Neural cell (in vitro differentiated cells): ENCODE measurements at regions not wholly inside any gene's neighbourhood (a gene's known extent, or its start where the extent isn't known, plus 50 kb on each side); places are given as distances from the start of the nearest gene placed in this dataset.

Source experiments
- H2AFZ ChIP-seq: fragments of 200-600, 300-800 bp; sonication (generic), shearing (Covaris generic); 2 replicates; pipeline ENCODE4 v1.6.0; 2014; ENCODE audit warnings: low read depth, mild to moderate bottlenecking, antibody characterized with exemption, low read length, moderate library complexity
- H3F3A ChIP-seq: fragments of 200-600 bp; shearing (Covaris generic); 2 replicates; pipeline ENCODE4 v1.6.1; 2016; ENCODE audit warnings: mild to moderate bottlenecking, moderate library complexity, mixed read lengths, antibody characterized with exemption, low read length; ENCODE audit not compliant: insufficient read depth, poor library complexity, severe bottlenecking
- H3K27ac ChIP-seq: fragments of 200-600, 300-800 bp; sonication (generic), shearing (Covaris generic); 2 replicates; pipeline ENCODE4 v1.5.1; 2014; ENCODE audit warnings: mild to moderate bottlenecking, low read length, moderate library complexity
- H3K27me3 ChIP-seq: fragments of 300-800, 200-600 bp; sonication (generic), shearing (Covaris generic); 2 replicates; pipeline ENCODE4 v1.6.0; 2014; ENCODE audit warnings: mild to moderate bottlenecking, low read depth, low read length, moderate library complexity; ENCODE audit not compliant: insufficient read depth
- H3K36me3 ChIP-seq: fragments of 300-800, 200-600 bp; sonication (generic), shearing (Covaris generic); 2 replicates; pipeline ENCODE4 v1.5.1; 2014; ENCODE audit warnings: mild to moderate bottlenecking, antibody characterized with exemption, low read length, moderate library complexity; ENCODE audit not compliant: insufficient read depth
- H3K4me2 ChIP-seq: fragments of 300-800, 200-600 bp; sonication (generic), shearing (Covaris generic); 2 replicates; pipeline ENCODE4 v1.6.0; 2014; ENCODE audit warnings: mild to moderate bottlenecking, low read length
- H3K4me3 ChIP-seq: fragments of 300-800, 200-600 bp; sonication (generic), shearing (Covaris generic); 2 replicates; pipeline ENCODE4 v1.5.1; 2014; ENCODE audit warnings: mild to moderate bottlenecking, low read length, moderate library complexity
- H3K79me2 ChIP-seq: fragments of 200-600 bp; shearing (Covaris generic); replicated peaks from 2 replicates; pipeline ENCODE4 v1.6.0; 2014; ENCODE audit warnings: mild to moderate bottlenecking, low read length, moderate library complexity; ENCODE audit not compliant: insufficient read depth
- H3K9ac ChIP-seq: fragments of 300-800, 200-600 bp; sonication (generic), shearing (Covaris generic); 2 replicates; pipeline ENCODE4 v1.6.1; 2016; ENCODE audit warnings: mild to moderate bottlenecking, low read length, mixed read lengths
- H3K9me2 ChIP-seq: fragments of 200-600 bp; shearing (Covaris generic); 2 replicates; pipeline ENCODE4 v1.6.1; 2016; ENCODE audit warnings: mild to moderate bottlenecking, low read length, mixed read lengths; ENCODE audit not compliant: insufficient read depth
- H3K9me3 ChIP-seq: fragments of 200-600, 300-800 bp; sonication (generic), shearing (Covaris generic); 2 replicates; pipeline ENCODE4 v1.6.1; 2016; ENCODE audit warnings: mild to moderate bottlenecking, mixed run types, low read length, moderate library complexity, mixed read lengths
- H4K20me1 ChIP-seq: fragments of 200-600 bp; shearing (Covaris generic); 2 replicates; pipeline ENCODE4 v1.6.1; 2016; ENCODE audit warnings: mild to moderate bottlenecking, mixed run types; ENCODE audit not compliant: insufficient read depth
- EP300 ChIP-seq: fragments of 450-650 bp; conservative IDR thresholded peaks from 2 replicates; pipeline ENCODE4 v1.6.1; 2014; ENCODE audit warnings: antibody characterized with exemption, mild to moderate bottlenecking, moderate library complexity; ENCODE audit not compliant: poor library complexity, severe bottlenecking
- EZH2 ChIP-seq: fragments of 200-600, 300-800 bp; shearing (Covaris generic), sonication (generic); IDR thresholded peaks from 2 replicates; pipeline ENCODE4 v1.6.1; 2014; ENCODE audit warnings: antibody characterized with exemption, low read length, borderline replicate concordance, mild to moderate bottlenecking; ENCODE audit not compliant: insufficient read depth, poor library complexity, severe bottlenecking
- MXI1 ChIP-seq: fragments of 450-650 bp; conservative IDR thresholded peaks from 2 replicates; pipeline ENCODE4 v1.6.1; 2014; ENCODE audit warnings: antibody characterized with exemption, mild to moderate bottlenecking; ENCODE audit not compliant: poor library complexity, severe bottlenecking
- POLR2AphosphoS5 ChIP-seq: IDR thresholded peaks from 2 replicates; pipeline ENCODE4 v1.6.1; 2012
- RAD21 ChIP-seq: fragments of 450-650 bp; conservative IDR thresholded peaks from 2 replicates; pipeline ENCODE4 v1.6.1; 2014; ENCODE audit warnings: antibody characterized with exemption, mild to moderate bottlenecking, moderate library complexity
- SMC3 ChIP-seq: fragments of 450-650 bp; conservative IDR thresholded peaks from 2 replicates; pipeline ENCODE4 v1.6.1; 2014; ENCODE audit warnings: antibody characterized with exemption, mild to moderate bottlenecking, moderate library complexity; ENCODE audit not compliant: poor library complexity
- TAF1 ChIP-seq: IDR thresholded peaks from 2 replicates; pipeline ENCODE4 v1.6.1; 2012; ENCODE audit warnings: low read depth
- TF ChIP-seq, protein P1 (sequence below): fragments of 450-650 bp; IDR thresholded peaks from 2 replicates; pipeline ENCODE4 v1.5.1; 2014; ENCODE audit warnings: antibody characterized with exemption, mild to moderate bottlenecking, moderate library complexity; ENCODE audit not compliant: poor library complexity, severe bottlenecking
- TF ChIP-seq, protein P2 (sequence below): IDR thresholded peaks from 2 replicates; pipeline ENCODE4 v1.6.1; 2012; ENCODE audit warnings: borderline replicate concordance

GRCh38 chr4:160193787-160194186, 1090.9 kb downstream of the RAPGEF2 start:
- no peaks in the 10 kb centered on the region for H3K9me3 ChIP-seq
- H3F3A ChIP-seq = no peaks in the 10 kb centered on the region
- no peaks in the 10 kb centered on the region for H3K27me3 ChIP-seq
- no peak overlapping the region for H3K4me3 ChIP-seq
- H4K20me1 ChIP-seq = no peaks in the 10 kb centered on the region
- no peak overlapping the region for H2AFZ ChIP-seq
- no peaks in the 10 kb centered on the region for H3K36me3 ChIP-seq
- no peak overlapping the region for H3K27ac ChIP-seq
- H3K9ac ChIP-seq = no peak overlapping the region
- H3K4me2 ChIP-seq = no peak overlapping the region
- no peaks in the 10 kb centered on the region for H3K9me2 ChIP-seq
- TF ChIP-seq RAD21 = no peak
- TF ChIP-seq, protein P1, sequence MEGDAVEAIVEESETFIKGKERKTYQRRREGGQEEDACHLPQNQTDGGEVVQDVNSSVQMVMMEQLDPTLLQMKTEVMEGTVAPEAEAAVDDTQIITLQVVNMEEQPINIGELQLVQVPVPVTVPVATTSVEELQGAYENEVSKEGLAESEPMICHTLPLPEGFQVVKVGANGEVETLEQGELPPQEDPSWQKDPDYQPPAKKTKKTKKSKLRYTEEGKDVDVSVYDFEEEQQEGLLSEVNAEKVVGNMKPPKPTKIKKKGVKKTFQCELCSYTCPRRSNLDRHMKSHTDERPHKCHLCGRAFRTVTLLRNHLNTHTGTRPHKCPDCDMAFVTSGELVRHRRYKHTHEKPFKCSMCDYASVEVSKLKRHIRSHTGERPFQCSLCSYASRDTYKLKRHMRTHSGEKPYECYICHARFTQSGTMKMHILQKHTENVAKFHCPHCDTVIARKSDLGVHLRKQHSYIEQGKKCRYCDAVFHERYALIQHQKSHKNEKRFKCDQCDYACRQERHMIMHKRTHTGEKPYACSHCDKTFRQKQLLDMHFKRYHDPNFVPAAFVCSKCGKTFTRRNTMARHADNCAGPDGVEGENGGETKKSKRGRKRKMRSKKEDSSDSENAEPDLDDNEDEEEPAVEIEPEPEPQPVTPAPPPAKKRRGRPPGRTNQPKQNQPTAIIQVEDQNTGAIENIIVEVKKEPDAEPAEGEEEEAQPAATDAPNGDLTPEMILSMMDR = no peak
- no peak for TF ChIP-seq MXI1
- no peak for TF ChIP-seq POLR2AphosphoS5
- TF ChIP-seq SMC3 = no peak
- no peak for TF ChIP-seq EZH2
- no peak for TF ChIP-seq TAF1
- TF ChIP-seq EP300 = no peak
- TF ChIP-seq, protein P2, sequence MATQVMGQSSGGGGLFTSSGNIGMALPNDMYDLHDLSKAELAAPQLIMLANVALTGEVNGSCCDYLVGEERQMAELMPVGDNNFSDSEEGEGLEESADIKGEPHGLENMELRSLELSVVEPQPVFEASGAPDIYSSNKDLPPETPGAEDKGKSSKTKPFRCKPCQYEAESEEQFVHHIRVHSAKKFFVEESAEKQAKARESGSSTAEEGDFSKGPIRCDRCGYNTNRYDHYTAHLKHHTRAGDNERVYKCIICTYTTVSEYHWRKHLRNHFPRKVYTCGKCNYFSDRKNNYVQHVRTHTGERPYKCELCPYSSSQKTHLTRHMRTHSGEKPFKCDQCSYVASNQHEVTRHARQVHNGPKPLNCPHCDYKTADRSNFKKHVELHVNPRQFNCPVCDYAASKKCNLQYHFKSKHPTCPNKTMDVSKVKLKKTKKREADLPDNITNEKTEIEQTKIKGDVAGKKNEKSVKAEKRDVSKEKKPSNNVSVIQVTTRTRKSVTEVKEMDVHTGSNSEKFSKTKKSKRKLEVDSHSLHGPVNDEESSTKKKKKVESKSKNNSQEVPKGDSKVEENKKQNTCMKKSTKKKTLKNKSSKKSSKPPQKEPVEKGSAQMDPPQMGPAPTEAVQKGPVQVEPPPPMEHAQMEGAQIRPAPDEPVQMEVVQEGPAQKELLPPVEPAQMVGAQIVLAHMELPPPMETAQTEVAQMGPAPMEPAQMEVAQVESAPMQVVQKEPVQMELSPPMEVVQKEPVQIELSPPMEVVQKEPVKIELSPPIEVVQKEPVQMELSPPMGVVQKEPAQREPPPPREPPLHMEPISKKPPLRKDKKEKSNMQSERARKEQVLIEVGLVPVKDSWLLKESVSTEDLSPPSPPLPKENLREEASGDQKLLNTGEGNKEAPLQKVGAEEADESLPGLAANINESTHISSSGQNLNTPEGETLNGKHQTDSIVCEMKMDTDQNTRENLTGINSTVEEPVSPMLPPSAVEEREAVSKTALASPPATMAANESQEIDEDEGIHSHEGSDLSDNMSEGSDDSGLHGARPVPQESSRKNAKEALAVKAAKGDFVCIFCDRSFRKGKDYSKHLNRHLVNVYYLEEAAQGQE = no peak
- H3K79me2 ChIP-seq = no peaks in the 10 kb centered on the region

DNA sequence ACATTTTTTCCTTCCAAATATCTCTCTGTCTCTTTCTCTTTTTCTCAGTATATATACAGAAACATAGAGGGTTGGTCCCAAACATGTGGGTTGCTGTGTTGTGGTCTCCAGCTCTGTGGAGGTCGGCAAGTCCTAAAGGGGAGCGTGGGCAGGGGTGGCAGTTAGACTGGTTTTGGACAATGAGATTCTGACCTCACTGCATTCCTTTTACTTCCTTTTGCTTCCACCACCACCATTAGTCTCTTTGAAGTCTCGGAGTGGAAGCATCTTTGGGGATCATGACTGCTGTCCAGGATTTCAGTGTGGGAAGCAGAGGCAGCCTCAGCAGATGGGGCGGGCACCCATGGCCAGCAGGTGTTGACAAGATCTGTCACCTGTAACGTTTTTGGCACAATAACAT, 1091.8 kb downstream of the RAPGEF2 start:
- Histone ChIP-seq H3K9me3 (no peaks in the 10 kb centered on the region), H4K20me1 (no peaks in the 10 kb centered on the region), H3K79me2 (no peaks in the 10 kb centered on the region), H3K27ac (no peak overlapping the region), H3F3A (no peaks in the 10 kb centered on the region), H3K27me3 (no peaks in the 10 kb centered on the region), H2AFZ (no peak overlapping the region), H3K4me2 (no peak overlapping the region), H3K4me3 (no peak overlapping the region), H3K9ac (no peak overlapping the region), H3K9me2 (no peaks in the 10 kb centered on the region), H3K36me3 (no peaks in the 10 kb centered on the region)
- no peak for TF ChIP-seq SMC3
- TF ChIP-seq, protein P2 = no peak
- no peak for TF ChIP-seq EZH2
- TF ChIP-seq TAF1 = no peak
- TF ChIP-seq, protein P1 = no peak
- no peak for TF ChIP-seq POLR2AphosphoS5
- no peak for TF ChIP-seq MXI1
- TF ChIP-seq RAD21 = no peak
- TF ChIP-seq EP300 = no peak
